Right lobe of liver (tissue), 6 donors: ENCODE measurements at regions not wholly inside any gene's neighbourhood (a gene's known extent, or its start where the extent isn't known, plus 50 kb on each side); places are given as distances from the start of the nearest gene placed in this dataset.

Experiments used
- ATAC-seq, 4 donors: fragments of 200-7000 bp; cut with Tn5 transposase; one replicate each; pipeline ENCODE4 v1.9.1; 2020; ENCODE audit warnings: mild to moderate bottlenecking in 4 of 4, moderate library complexity in 4 of 4
- DNase-seq, 3 donors: peaks; one replicate each; pipeline ENCODE4 v3.0.0-alpha.2; 2020
- H3K27ac ChIP-seq, 3 donors: fragments of 200-600 bp; one replicate each; pipeline ENCODE4 v1.8.0; 2022
- H3K27me3 ChIP-seq, 2 donors: fragments of 200-600 bp; one replicate each; pipeline ENCODE4 v1.8.0; 2022
- H3K36me3 ChIP-seq, 4 donors: fragments of 200-600 bp; sonication (generic) in 1 of 4; one replicate each; pipeline versions ENCODE4 v1.5.1 to v1.8.0; 2017 to 2022; ENCODE audit warnings: control low read depth in 1 of 4
- H3K4me1 ChIP-seq, 4 donors: fragments of 200-600 bp; sonication (generic) in 1 of 4; one replicate each; pipeline versions ENCODE4 v1.5.1 to v1.8.0; 2017 to 2022; ENCODE audit warnings: control low read depth in 1 of 4
- H3K4me3 ChIP-seq, 3 donors: fragments of 200-600 bp; one replicate each; pipeline ENCODE4 v1.8.0; 2022
- H3K9me3 ChIP-seq, 4 donors: fragments of 200-600 bp; sonication (generic) in 1 of 4; one replicate each; pipeline versions ENCODE4 v1.5.1 to v1.8.0; 2017 to 2022; ENCODE audit warnings: control low read depth in 1 of 4
- POLR2A ChIP-seq: fragments of 450-650 bp; IDR thresholded peaks from one replicate; pipeline ENCODE4 v1.6.1; 2017; ENCODE audit warnings: antibody characterized with exemption, mild to moderate bottlenecking
- WGBS: methylation state at CpG from one replicate; pipeline ENCODE4 v1.1.6; 2018; ENCODE audit warnings: low coverage, low lambda C conversion rate; ENCODE audit not compliant: insufficient coverage; ENCODE audit errors: missing lambda C conversion rate; 5-methylcytosine and 5-hydroxymethylcytosine counted together
- intact Hi-C, 2 donors: fragments of 100-400 bp; cut with DNase I; formaldehyde crosslinking; loops; one replicate each; pipeline versions ENCODE4 v1.11.2 to v1.14.1; 2022
- TF ChIP-seq, protein P1 (sequence below), 4 donors: fragments of 200-600 bp in 3 of 4; fragments of 450-650 bp in 1 of 4; IDR thresholded peaks; one replicate each; pipeline versions ENCODE4 v1.5.1 to v1.8.0; 2016 to 2022; ENCODE audit warnings: antibody characterized with exemption in 4 of 4, mild to moderate bottlenecking in 2 of 4
- donor health status: DM: no; HTN: yes; CAD: no.
- donor health status: DM: no; HTN: no; CAD: no.
- donor health status: DM: no; HTN: no; CAD: no.
- donor health status: DM: no; HTN: yes; CAD: no.
- donor health status: DM: no; HTN: yes; CAD: no.

DNA sequence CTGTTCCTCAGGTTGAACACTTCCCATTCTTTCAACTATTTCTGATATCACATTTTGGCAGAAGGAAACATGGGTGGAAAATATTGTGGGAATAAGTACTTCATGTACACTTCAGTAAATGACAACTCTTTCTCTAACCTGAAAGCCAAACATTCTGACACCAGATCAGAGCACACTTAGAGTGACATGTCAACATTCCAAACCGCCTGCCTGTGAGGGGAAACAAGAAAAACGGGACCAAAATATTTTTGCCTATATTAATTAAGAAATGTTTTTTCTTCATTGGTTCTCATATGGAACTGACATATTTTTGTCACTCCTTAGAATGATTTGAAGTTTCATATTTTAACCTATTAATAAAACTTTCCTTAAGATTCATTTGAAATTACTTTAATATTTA lies 483.1 kb downstream of the MAFB start:
- ATAC-seq (no peak), DNase-seq (no peak)
- H3K27me3 ChIP-seq: no peaks in the 10 kb centered on the region
- TF ChIP-seq, protein P1, sequence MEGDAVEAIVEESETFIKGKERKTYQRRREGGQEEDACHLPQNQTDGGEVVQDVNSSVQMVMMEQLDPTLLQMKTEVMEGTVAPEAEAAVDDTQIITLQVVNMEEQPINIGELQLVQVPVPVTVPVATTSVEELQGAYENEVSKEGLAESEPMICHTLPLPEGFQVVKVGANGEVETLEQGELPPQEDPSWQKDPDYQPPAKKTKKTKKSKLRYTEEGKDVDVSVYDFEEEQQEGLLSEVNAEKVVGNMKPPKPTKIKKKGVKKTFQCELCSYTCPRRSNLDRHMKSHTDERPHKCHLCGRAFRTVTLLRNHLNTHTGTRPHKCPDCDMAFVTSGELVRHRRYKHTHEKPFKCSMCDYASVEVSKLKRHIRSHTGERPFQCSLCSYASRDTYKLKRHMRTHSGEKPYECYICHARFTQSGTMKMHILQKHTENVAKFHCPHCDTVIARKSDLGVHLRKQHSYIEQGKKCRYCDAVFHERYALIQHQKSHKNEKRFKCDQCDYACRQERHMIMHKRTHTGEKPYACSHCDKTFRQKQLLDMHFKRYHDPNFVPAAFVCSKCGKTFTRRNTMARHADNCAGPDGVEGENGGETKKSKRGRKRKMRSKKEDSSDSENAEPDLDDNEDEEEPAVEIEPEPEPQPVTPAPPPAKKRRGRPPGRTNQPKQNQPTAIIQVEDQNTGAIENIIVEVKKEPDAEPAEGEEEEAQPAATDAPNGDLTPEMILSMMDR (IDR thresholded peaks at IDR 0.05): no peak
- TF ChIP-seq POLR2A: no peak
- H3K4me3 ChIP-seq: no peak overlapping the region
- no peaks in the 10 kb centered on the region for H3K9me3 ChIP-seq
- WGBS: 49% methylated on average over 2 of the region's 2 CpGs
- H3K27ac ChIP-seq: no peak overlapping the region
- intact Hi-C loops: no loop called here
- H3K36me3 ChIP-seq: no peaks in the 10 kb centered on the region
- H3K4me1 ChIP-seq: no peaks in the 10 kb centered on the region

DNA sequence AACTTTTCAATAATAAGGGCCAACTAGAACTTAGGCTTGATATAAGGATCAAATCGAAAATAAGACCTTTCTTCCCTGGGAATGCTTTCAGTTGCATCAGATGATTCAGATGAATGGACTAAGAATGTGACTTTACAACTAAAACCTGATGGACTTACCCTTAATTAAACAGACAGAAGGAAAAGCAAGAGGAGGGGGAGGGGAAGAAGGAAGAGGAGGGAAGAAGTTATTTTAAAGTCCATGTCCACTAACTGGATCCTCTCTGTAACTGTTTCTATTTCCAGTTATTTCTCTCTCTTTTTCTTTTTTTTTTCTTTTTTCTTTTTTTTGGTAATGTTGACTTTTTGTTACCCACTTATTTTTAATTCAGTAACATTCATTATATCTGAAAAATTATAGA lies 486.0 kb downstream of the MAFB start:
- H3K27ac ChIP-seq: no peak overlapping the region
- ATAC-seq: no peak
- no peaks in the 10 kb centered on the region for H3K36me3 ChIP-seq
- no peak for TF ChIP-seq POLR2A
- TF ChIP-seq, protein P1 (IDR thresholded peaks at IDR 0.05): no peak
- H3K4me3 ChIP-seq: no peak overlapping the region
- WGBS: 41% methylated on average over 1 of the region's 1 CpG
- DNase-seq: no peak
- no peaks in the 10 kb centered on the region for H3K27me3 ChIP-seq
- no peaks in the 10 kb centered on the region for H3K4me1 ChIP-seq
- intact Hi-C loops: no loop called here
- H3K9me3 ChIP-seq: no peaks in the 10 kb centered on the region

DNA sequence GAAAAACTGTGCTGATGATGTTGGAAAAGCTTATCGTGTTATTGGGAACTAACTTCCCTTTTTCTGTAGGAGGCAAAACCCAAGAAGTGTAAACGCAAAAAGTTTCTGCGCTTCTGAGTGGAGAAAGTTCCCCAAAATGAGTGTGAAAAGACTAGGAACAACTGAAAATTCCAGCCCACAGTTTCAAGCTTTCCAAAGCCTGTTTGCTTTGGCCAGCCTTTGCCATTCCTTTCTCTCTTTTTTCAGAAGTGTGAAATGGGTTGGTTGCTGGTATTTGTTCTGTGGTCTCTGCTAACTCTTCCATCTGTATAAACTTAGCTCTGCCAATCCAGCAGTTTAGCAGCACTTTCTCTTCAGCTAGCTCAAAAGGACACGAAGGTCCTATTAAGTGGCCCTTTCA lies 491.3 kb downstream of the MAFB start:
- Histone ChIP-seq H3K27me3 (no peaks in the 10 kb centered on the region), H3K36me3 (no peaks in the 10 kb centered on the region), H3K4me3 (no peak overlapping the region), H3K27ac (no peak overlapping the region), H3K4me1 (no peaks in the 10 kb centered on the region), H3K9me3 (no peaks in the 10 kb centered on the region)
- 34% methylated on average over 4 of the region's 4 CpGs for WGBS
- ATAC-seq: no peak
- TF ChIP-seq POLR2A: no peak
- TF ChIP-seq, protein P1 (IDR thresholded peaks at IDR 0.05): no peak
- DNase-seq: no peak
- intact Hi-C loops: no loop called here

DNA sequence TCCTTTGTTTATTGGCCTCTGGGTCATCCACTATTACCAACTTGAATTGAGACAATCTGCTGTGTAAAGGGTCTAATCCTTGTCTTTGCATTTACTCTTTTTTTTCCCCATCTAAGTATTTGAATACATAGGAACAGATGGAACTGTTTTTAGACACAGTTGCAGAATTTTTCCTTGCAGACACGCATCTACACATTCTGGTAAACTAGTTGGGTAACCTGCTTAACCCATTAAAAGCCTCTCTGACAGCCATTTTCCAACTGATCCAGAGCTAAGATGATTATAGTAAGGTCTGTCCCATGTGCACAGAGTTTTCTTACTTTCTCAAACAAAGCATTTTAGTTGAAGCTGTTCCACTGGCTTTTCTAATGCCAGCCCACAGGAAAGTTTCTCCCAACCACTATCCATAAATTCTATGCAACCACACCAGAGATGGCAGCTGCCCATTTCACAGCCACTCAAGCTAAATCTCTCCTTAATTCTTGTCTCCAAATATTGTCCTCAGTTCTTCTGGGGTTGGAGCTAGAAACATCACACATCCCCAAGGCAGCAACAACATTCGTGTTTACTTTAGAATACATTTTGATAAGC lies 492.1 kb downstream of the MAFB start:
- DNase-seq (no peak), ATAC-seq (no peak)
- intact Hi-C loops: no loop called here
- H3K36me3 ChIP-seq: no peaks in the 10 kb centered on the region
- no peak overlapping the region for H3K4me3 ChIP-seq
- H3K27me3 ChIP-seq: no peaks in the 10 kb centered on the region
- TF ChIP-seq, protein P1 (IDR thresholded peaks at IDR 0.05): no peak
- H3K27ac ChIP-seq: no peak overlapping the region
- 23% methylated on average over 2 of the region's 2 CpGs for WGBS
- no peaks in the 10 kb centered on the region for H3K4me1 ChIP-seq
- no peaks in the 10 kb centered on the region for H3K9me3 ChIP-seq

DNA sequence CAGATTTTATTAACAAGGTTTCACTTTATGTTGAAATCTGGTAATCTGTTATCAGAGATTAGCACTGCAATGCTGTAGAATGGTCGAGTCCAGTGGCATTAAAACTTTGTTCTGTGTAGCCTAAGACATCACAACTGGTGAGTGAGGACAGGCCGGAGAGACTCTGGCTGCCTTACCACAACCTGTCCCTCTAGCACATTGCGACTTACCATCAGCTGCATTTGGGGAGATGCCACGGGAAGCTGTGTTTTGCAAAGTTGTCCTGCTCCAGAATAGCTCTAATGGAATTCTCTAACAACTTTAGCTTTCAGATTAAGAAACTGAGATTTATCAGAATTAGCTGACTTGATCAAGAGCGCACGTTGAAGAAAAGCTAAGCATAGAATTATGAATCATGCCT lies 493.3 kb downstream of the MAFB start:
- H3K4me1 ChIP-seq: no peaks in the 10 kb centered on the region
- intact Hi-C loops: no loop called here
- WGBS: 81% methylated on average over 6 of the region's 6 CpGs

More for the DNA sequence above, 493.3 kb downstream of the MAFB start:
- ATAC-seq (no peak), DNase-seq (no peak)
- no peak for TF ChIP-seq POLR2A
- TF ChIP-seq, protein P1 (IDR thresholded peaks at IDR 0.05): no peak
- no peak overlapping the region for H3K27ac ChIP-seq
- H3K4me3 ChIP-seq: no peak overlapping the region
- H3K36me3 ChIP-seq: no peaks in the 10 kb centered on the region
- no peaks in the 10 kb centered on the region for H3K27me3 ChIP-seq
- no peaks in the 10 kb centered on the region for H3K9me3 ChIP-seq
